Mesothelial cell of epicardium (in vitro differentiated cells): ENCODE measurements at regions not wholly inside any gene's neighbourhood (a gene's known extent, or its start where the extent isn't known, plus 50 kb on each side); places are given as distances from the start of the nearest gene placed in this dataset.

ENCODE experiments used
- DNase-seq, 2 experiments: peaks; one replicate each; pipeline ENCODE4 v3.0.0; 2021; ENCODE audit warnings: low spot score in 2 of 2; ENCODE audit not compliant: unreplicated experiment in 2 of 2
- H3K27ac Mint-ChIP-seq: 2 replicates; pipeline ENCODE4 v1.8.0; 2021; ENCODE audit warnings: mixed read lengths
- H3K27me3 Mint-ChIP-seq: 2 replicates; pipeline ENCODE4 v1.8.0; 2021; ENCODE audit warnings: low read depth, mixed read lengths
- H3K36me3 Mint-ChIP-seq: 2 replicates; pipeline ENCODE4 v1.8.0; 2021; ENCODE audit warnings: mixed read lengths
- H3K4me1 Mint-ChIP-seq: 2 replicates; pipeline ENCODE4 v1.8.0; 2021; ENCODE audit warnings: mixed read lengths
- H3K4me3 Mint-ChIP-seq: 2 replicates; pipeline ENCODE4 v1.8.0; 2021; ENCODE audit warnings: mild to moderate bottlenecking, moderate library complexity, mixed read lengths
- H3K9me3 Mint-ChIP-seq: 2 replicates; pipeline ENCODE4 v1.8.0; 2021; ENCODE audit warnings: mixed read lengths
- CTCF ChIP-seq: fragments of 200-600 bp; sonication (generic); IDR thresholded peaks from one replicate; pipeline ENCODE4 v1.5.0; 2021; ENCODE audit warnings: antibody characterized with exemption; ENCODE audit not compliant: unreplicated experiment

GRCh38 chr3:88703501-88704059 is 403.8 kb upstream of the EPHA3 start:
- TF ChIP-seq CTCF = no peak
- H3K4me3 Mint-ChIP-seq = no peak overlapping the region
- no peaks in the 10 kb centered on the region for H3K9me3 Mint-ChIP-seq
- H3K4me1 Mint-ChIP-seq = peaks cover 7% of the 10 kb centered on the region
- H3K27me3 Mint-ChIP-seq = no peaks in the 10 kb centered on the region
- H3K27ac Mint-ChIP-seq = no peak overlapping the region
- no peak for DNase-seq
- no peaks in the 10 kb centered on the region for H3K36me3 Mint-ChIP-seq

GRCh38 chr3:88704338-88704737 is 403.1 kb upstream of the EPHA3 start:
- Mint-ChIP-seq H3K27ac (no peak overlapping the region), H3K4me1 (peaks cover 7% of the 10 kb centered on the region), H3K9me3 (no peaks in the 10 kb centered on the region), H3K36me3 (no peaks in the 10 kb centered on the region), H3K4me3 (no peak overlapping the region), H3K27me3 (no peaks in the 10 kb centered on the region)
- no peak for DNase-seq
- TF ChIP-seq CTCF = no peak

GRCh38 chr3:88707837-88708236 is 399.6 kb upstream of the EPHA3 start:
- TF ChIP-seq CTCF = no peak
- Mint-ChIP-seq H3K27ac (no peak overlapping the region), H3K27me3 (no peaks in the 10 kb centered on the region), H3K4me3 (no peak overlapping the region), H3K36me3 (no peaks in the 10 kb centered on the region), H3K4me1 (peaks cover 7% of the 10 kb centered on the region), H3K9me3 (peaks cover 7% of the 10 kb centered on the region)
- no peak for DNase-seq

- DNase-seq = no peak
- H3K36me3 Mint-ChIP-seq = no peaks in the 10 kb centered on the region
- H3K9me3 Mint-ChIP-seq = peaks cover 19% of the 10 kb centered on the region
- no peak for TF ChIP-seq CTCF
- H3K4me3 Mint-ChIP-seq = no peak overlapping the region
- no peaks in the 10 kb centered on the region for H3K4me1 Mint-ChIP-seq
- no peak overlapping the region for H3K27ac Mint-ChIP-seq
- no peaks in the 10 kb centered on the region for H3K27me3 Mint-ChIP-seq
Measured at GRCh38 chr3:88712552-88712951, 394.9 kb upstream of the EPHA3 start.

GRCh38 chr3:88713233-88713691 is 394.2 kb upstream of the EPHA3 start:
- TF ChIP-seq CTCF = no peak
- Mint-ChIP-seq H3K36me3 (no peaks in the 10 kb centered on the region), H3K27ac (no peak overlapping the region), H3K4me1 (no peaks in the 10 kb centered on the region), H3K9me3 (peaks cover 19% of the 10 kb centered on the region), H3K27me3 (no peaks in the 10 kb centered on the region), H3K4me3 (no peak overlapping the region)
- no peak for DNase-seq
